Liver (tissue), 8 donors: ENCODE measurements at regions not wholly inside any gene's neighbourhood (a gene's known extent, or its start where the extent isn't known, plus 50 kb on each side); places are given as distances from the start of the nearest gene placed in this dataset.

Experiments
- DNase-seq: peaks from one replicate; pipeline ENCODE4 v3.0.0-alpha.2; 2017; ENCODE audit warnings: low spot score
- H3K27ac ChIP-seq, 2 donors: one replicate each; pipeline ENCODE4 v1.7.0; 2013; ENCODE audit warnings: inconsistent platforms in 2 of 2, low read length in 2 of 2, control low read depth in 1 of 2, low read depth in 1 of 2, mild to moderate bottlenecking in 1 of 2
- H3K27me3 ChIP-seq, 4 donors: one replicate each; pipeline versions ENCODE4 v1.6.1 to v1.7.0; 2013; ENCODE audit warnings: low read length in 3 of 4, inconsistent platforms in 1 of 4, mild to moderate bottlenecking in 1 of 4, moderate library complexity in 1 of 4; ENCODE audit not compliant: control insufficient read depth in 4 of 4, insufficient read depth in 4 of 4
- H3K36me3 ChIP-seq, 4 donors: one replicate each; pipeline versions ENCODE4 v1.6.1 to v1.7.0; 2013; ENCODE audit warnings: low read length in 3 of 4, mild to moderate bottlenecking in 3 of 4, low read depth in 1 of 4, moderate library complexity in 1 of 4; ENCODE audit not compliant: control insufficient read depth in 4 of 4, insufficient read depth in 3 of 4
- H3K4me1 ChIP-seq, 4 donors: one replicate each; pipeline versions ENCODE4 v1.6.1 to v1.7.0; 2013; ENCODE audit warnings: low read length in 3 of 4, mild to moderate bottlenecking in 3 of 4, moderate library complexity in 1 of 4; ENCODE audit not compliant: control insufficient read depth in 4 of 4, insufficient read depth in 4 of 4
- H3K4me3 ChIP-seq, 3 donors: one replicate each; pipeline versions ENCODE4 v1.6.1 to v1.7.0; 2013; ENCODE audit warnings: low read length in 3 of 3, control low read depth in 1 of 3, low read depth in 1 of 3, mild to moderate bottlenecking in 1 of 3
- H3K9ac ChIP-seq, 2 donors: one replicate each; pipeline ENCODE4 v1.7.0; 2013; ENCODE audit warnings: low read length in 2 of 2, mild to moderate bottlenecking in 2 of 2, moderate library complexity in 2 of 2, control low read depth in 1 of 2, low read depth in 1 of 2
- H3K9me3 ChIP-seq, 4 donors: one replicate each; pipeline versions ENCODE4 v1.6.1 to v1.7.0; 2013; ENCODE audit warnings: low read length in 3 of 4; ENCODE audit not compliant: control insufficient read depth in 4 of 4
- ATF3 ChIP-seq: IDR thresholded peaks from 2 replicates; pipeline ENCODE4 v1.6.1; 2016; ENCODE audit warnings: antibody characterized with exemption
- EGR1 ChIP-seq, 2 donors: IDR thresholded peaks; 2 replicates each; pipeline ENCODE4 v1.6.1; 2016 to 2018; ENCODE audit warnings: antibody characterized with exemption in 2 of 2, low read depth in 2 of 2
- FOXA1 ChIP-seq: IDR thresholded peaks from 2 replicates; pipeline ENCODE4 v1.6.1; 2016; ENCODE audit warnings: antibody characterized with exemption
- FOXA2 ChIP-seq: IDR thresholded peaks from 2 replicates; pipeline ENCODE4 v1.6.1; 2016; ENCODE audit warnings: antibody characterized with exemption
- GABPA ChIP-seq, 2 donors: IDR thresholded peaks in 1 of 2; conservative IDR thresholded peaks in 1 of 2; 2 replicates each; pipeline ENCODE4 v1.6.1; 2016; ENCODE audit warnings: antibody characterized with exemption in 2 of 2, mild to moderate bottlenecking in 1 of 2, moderate library complexity in 1 of 2
- HNF4A ChIP-seq, 2 donors: conservative IDR thresholded peaks; 2 replicates each; pipeline ENCODE4 v1.6.1; 2016; ENCODE audit warnings: antibody characterized with exemption in 2 of 2, mild to moderate bottlenecking in 2 of 2
- HNF4G ChIP-seq: IDR thresholded peaks from 2 replicates; pipeline ENCODE4 v1.6.1; 2016; ENCODE audit warnings: antibody characterized with exemption
- JUND ChIP-seq, 2 donors: IDR thresholded peaks; 2 replicates each; pipeline ENCODE4 v1.6.1; 2016; ENCODE audit warnings: antibody characterized with exemption in 2 of 2
- RAD21 ChIP-seq, 2 donors: IDR thresholded peaks; 2 replicates each; pipeline ENCODE4 v1.6.1; 2016; ENCODE audit warnings: antibody characterized with exemption in 2 of 2, mild to moderate bottlenecking in 2 of 2
- REST ChIP-seq: IDR thresholded peaks from 2 replicates; pipeline ENCODE4 v1.6.1; 2016; ENCODE audit warnings: antibody characterized with exemption, mild to moderate bottlenecking
- RXRA ChIP-seq, 2 donors: IDR thresholded peaks; 2 replicates each; pipeline ENCODE4 v1.6.1; 2017 to 2018; ENCODE audit warnings: antibody characterized with exemption in 2 of 2, mild to moderate bottlenecking in 1 of 2
- SP1 ChIP-seq: IDR thresholded peaks from 2 replicates; pipeline ENCODE4 v1.6.1; 2018; ENCODE audit warnings: antibody characterized with exemption, mild to moderate bottlenecking
- TAF1 ChIP-seq: conservative IDR thresholded peaks from 2 replicates; pipeline ENCODE4 v1.6.1; 2016; ENCODE audit warnings: antibody characterized with exemption, mild to moderate bottlenecking
- YY1 ChIP-seq: IDR thresholded peaks from 2 replicates; pipeline ENCODE4 v1.6.1; 2016; ENCODE audit warnings: antibody characterized with exemption, mild to moderate bottlenecking
- ZBTB33 ChIP-seq: IDR thresholded peaks from 2 replicates; pipeline ENCODE4 v1.6.1; 2016; ENCODE audit warnings: antibody characterized with exemption
- WGBS: extraction: QIAGEN DNeasy Blood & Tissue Kit; methylation state at CpG from one replicate; pipeline ENCODE4 v1.1.7; 2013; 5-methylcytosine and 5-hydroxymethylcytosine counted together
- TF ChIP-seq, protein P1 (sequence below): fragments of 150-350 bp; IDR thresholded peaks from 2 replicates; pipeline ENCODE4 v1.5.1; 2017; ENCODE audit warnings: improper control_type of control experiment, low read depth, low read length; ENCODE audit not compliant: missing input control
- donor health status: healthy.
- donor health status: healthy.
- donor health status: healthy.
- donor health status: healthy.
- donor health status: healthy.

DNA sequence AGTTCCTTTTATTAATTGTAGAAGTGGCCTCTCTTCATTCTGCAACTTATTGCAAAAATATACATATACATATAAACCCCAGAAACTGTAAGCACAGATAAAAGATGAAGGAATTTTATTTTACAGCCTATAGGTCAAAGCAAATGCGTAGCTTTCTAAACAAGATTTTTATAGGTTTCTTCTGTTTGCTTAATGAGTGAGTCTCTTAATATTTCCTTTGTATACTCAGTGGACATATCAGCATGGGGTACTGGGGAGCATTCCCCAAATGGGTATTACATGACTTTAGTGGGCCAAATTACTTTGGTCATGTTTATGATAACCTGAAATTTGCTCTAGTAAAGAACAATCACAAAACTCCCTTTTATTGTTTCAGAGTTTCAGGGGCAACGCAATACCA, 1698.6 kb upstream of the IGFBP7 start (continued):
- TF ChIP-seq HNF4A (conservative IDR thresholded peaks at IDR 0.05), result no peak
- TF ChIP-seq ZBTB33, result no peak
- no peak for TF ChIP-seq RAD21 (IDR thresholded peaks at IDR 0.05)
- no peak for TF ChIP-seq JUND (IDR thresholded peaks at IDR 0.05)

DNA sequence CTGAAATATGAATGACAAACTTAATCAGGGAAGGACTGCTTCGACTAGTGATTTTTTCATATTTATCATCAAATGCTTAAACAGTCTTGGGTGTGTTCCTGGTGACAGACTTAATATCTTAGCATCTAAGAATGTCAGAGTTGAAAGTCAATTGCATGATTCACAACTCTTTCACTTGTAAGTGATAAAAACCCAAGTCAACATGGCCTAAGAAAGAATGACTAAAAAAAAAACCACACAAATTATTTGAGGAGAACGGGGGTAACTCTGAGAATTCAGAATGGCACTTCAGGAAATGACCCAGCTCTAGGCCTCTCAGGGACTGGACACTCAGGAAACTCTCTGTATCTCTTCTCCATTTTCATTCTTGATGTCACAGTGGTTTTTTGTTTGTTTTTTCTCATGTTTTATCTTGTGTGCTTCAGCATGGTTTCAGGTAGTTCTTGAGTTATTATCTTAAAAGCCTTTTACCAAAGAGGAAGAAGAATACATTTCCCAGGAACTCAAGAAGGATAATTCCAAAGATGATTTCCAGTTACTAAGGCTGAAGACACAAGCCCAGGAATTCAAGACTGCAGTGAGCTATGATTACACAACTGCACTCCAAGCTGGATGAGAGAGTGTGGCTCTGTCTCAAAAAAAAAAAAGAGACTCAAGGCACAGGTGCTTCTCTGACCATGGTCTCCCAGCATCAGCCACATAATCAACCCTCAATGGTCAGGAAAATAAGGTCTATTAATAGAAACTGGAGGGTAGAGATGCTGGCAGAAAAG, 1697.8 kb upstream of the IGFBP7 start:
- H3K9ac ChIP-seq, result no peak overlapping the region
- no peaks in the 10 kb centered on the region for H3K4me1 ChIP-seq
- no peak overlapping the region for H3K4me3 ChIP-seq
- DNase-seq, result no peak
- no peaks in the 10 kb centered on the region for H3K9me3 ChIP-seq
- no peaks in the 10 kb centered on the region for H3K36me3 ChIP-seq
- no peak overlapping the region for H3K27ac ChIP-seq
- H3K27me3 ChIP-seq, result peaks cover 0 to 3% (median 0%) of the 10 kb centered on the region in 4 donors
- TF ChIP-seq ZBTB33 (no peak), FOXA1 (no peak), RXRA (IDR thresholded peaks at IDR 0.05) (no peak), EGR1 (IDR thresholded peaks at IDR 0.05; ENCODE audit: low read depth in 2 of 2) (no peak), TAF1 (no peak), REST (no peak), HNF4G (no peak), GABPA (IDR thresholded peaks at IDR 0.05 in 1 of 2, conservative IDR thresholded peaks at IDR 0.05 in 1 of 2) (no peak), FOXA2 (no peak), YY1 (no peak), JUND (IDR thresholded peaks at IDR 0.05) (no peak), SP1 (no peak), ATF3 (no peak), RAD21 (IDR thresholded peaks at IDR 0.05) (no peak)
- TF ChIP-seq, protein P1, sequence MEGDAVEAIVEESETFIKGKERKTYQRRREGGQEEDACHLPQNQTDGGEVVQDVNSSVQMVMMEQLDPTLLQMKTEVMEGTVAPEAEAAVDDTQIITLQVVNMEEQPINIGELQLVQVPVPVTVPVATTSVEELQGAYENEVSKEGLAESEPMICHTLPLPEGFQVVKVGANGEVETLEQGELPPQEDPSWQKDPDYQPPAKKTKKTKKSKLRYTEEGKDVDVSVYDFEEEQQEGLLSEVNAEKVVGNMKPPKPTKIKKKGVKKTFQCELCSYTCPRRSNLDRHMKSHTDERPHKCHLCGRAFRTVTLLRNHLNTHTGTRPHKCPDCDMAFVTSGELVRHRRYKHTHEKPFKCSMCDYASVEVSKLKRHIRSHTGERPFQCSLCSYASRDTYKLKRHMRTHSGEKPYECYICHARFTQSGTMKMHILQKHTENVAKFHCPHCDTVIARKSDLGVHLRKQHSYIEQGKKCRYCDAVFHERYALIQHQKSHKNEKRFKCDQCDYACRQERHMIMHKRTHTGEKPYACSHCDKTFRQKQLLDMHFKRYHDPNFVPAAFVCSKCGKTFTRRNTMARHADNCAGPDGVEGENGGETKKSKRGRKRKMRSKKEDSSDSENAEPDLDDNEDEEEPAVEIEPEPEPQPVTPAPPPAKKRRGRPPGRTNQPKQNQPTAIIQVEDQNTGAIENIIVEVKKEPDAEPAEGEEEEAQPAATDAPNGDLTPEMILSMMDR, result no peak
- WGBS, result 53% methylated on average over 2 of the region's 2 CpGs
